VCaP (cell line): ENCODE measurements at regions not wholly inside any gene's neighbourhood (a gene's known extent, or its start where the extent isn't known, plus 50 kb on each side); places are given as distances from the start of the nearest gene placed in this dataset.

Experiments
- H3K27ac ChIP-seq: fragments of 450-650 bp; 2 replicates; pipeline ENCODE4 v1.5.1; 2017
- TF ChIP-seq, protein P1 (sequence below): fragments of 450-650 bp; conservative IDR thresholded peaks from 2 replicates; pipeline ENCODE4 v1.5.1; 2017; ENCODE audit warnings: mild to moderate bottlenecking, moderate library complexity

DNA sequence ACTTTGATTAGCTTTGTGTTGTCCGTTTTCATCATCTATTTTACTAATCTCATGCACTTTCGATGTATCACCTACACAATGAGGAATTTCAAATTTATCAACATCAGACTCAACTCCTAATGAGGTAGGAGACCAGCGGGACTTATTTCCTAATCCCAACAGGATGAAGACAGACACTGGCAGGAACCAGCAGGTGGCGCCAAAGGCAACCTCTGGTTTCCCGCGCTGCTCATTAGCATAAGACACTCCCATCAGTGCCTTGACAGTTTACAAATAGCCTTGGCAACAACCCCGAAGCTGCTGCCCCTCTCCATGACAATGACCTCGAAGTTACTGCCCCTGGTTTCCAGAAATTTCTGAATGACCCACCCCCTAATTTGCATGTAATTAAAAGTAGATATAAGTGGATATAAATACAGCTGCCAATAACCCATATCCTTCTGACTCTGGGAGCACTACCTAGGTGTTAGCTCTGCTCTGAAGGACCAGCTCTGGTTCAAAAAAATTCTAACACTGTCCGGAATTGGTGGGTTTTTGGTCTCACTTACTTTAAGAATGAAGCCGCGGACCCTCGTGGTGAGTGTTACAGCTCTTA is 974.8 kb downstream of the ADGRL2 start:
- H3K27ac ChIP-seq = no peak overlapping the region
- TF ChIP-seq, protein P1, sequence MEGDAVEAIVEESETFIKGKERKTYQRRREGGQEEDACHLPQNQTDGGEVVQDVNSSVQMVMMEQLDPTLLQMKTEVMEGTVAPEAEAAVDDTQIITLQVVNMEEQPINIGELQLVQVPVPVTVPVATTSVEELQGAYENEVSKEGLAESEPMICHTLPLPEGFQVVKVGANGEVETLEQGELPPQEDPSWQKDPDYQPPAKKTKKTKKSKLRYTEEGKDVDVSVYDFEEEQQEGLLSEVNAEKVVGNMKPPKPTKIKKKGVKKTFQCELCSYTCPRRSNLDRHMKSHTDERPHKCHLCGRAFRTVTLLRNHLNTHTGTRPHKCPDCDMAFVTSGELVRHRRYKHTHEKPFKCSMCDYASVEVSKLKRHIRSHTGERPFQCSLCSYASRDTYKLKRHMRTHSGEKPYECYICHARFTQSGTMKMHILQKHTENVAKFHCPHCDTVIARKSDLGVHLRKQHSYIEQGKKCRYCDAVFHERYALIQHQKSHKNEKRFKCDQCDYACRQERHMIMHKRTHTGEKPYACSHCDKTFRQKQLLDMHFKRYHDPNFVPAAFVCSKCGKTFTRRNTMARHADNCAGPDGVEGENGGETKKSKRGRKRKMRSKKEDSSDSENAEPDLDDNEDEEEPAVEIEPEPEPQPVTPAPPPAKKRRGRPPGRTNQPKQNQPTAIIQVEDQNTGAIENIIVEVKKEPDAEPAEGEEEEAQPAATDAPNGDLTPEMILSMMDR = peak; percentile 87

DNA sequence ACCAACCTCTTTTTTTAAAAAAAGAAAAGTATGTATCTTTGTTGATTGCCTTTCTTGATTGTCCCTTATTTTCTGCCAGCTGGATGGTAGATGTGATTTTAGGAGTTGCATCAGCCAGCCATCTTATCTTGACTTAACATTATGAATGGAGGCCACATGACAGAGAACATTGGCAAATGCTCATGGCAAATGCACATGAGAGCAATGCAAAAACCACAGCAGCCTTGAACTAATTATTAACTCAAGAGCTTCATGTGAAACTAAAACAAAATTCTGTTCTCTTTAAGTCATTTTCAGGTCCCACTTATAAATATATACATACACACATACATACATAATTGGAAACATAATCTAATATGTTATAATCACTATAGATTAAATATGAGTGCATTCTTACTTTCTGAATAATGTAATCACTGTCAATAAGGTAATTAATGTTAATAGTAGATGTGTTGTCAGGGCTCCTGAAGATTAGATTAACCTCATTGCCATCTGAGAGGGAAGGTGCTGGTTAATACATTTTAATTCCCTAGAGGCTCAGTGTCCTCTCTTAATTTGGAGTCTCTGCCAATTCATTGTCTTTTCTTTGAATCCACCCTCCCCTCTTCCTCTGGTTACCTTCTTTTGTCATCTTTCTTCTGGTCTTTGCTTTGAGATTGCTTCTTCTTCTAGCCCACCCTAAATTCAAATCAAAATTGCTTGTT is 962.2 kb downstream of the ADGRL2 start:
- TF ChIP-seq, protein P1 = no peak
- no peak overlapping the region for H3K27ac ChIP-seq

DNA sequence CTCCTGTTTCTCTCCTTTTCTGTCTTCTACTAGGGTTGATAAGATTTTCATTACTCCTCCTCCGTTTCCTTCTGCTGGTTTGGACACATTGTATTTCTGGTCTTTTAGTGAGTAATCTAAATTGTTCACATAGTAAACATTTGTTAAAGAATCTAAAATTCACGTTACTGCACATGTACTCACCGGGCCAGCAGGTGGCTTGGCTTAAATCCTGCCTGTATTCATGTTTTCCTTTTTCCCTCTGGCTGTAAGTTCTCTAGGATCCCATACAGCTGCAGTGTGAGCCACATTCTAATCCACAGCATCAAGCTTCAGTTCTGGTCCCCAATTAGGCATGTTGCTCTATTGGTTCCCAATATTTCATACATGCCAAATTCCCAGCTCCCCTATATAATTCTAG is 958.3 kb downstream of the ADGRL2 start:
- TF ChIP-seq, protein P1 = peak; percentile 70
- H3K27ac ChIP-seq = no peak overlapping the region

DNA sequence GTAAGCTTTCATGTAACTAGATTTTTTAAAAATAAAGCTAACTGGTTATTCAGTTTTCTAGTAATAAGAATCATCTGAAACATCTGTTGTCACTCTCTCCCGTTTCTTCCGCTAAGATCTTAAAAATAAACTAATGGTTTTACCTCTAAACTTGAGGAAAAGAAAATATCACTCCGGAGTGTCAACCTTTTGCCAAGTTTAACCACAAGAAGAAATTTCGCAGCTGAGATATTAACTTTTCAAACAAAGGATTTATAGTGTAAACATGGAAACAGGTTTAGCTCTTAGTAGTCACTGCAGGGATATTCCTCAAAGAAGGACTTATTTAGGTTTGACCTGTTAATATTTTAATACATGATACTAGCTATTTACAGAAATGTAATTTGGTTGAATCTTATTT is 954.9 kb downstream of the ADGRL2 start:
- TF ChIP-seq, protein P1 = no peak

DNA sequence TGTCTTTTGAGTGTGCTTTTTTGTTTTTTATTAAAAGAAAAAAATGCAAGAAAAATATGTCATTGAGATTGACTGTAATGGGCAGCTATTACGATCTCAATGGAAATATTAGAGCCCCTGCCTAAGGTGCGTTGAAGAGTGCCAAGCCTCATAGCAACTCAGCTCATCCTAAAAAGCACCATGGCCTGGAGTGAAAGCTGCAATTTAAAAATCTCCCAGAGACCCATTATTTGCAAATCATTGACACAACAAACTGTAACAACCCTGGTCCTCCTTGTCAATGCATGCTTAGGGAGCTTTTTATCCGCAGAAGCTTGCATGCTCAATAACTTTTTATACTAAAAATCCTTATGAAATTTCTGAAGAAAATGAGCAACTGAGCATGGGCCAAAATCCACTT is 954.5 kb downstream of the ADGRL2 start:
- TF ChIP-seq, protein P1 = no peak
- no peak overlapping the region for H3K27ac ChIP-seq

More for the DNA sequence above, 954.9 kb downstream of the ADGRL2 start:
- no peak overlapping the region for H3K27ac ChIP-seq

DNA sequence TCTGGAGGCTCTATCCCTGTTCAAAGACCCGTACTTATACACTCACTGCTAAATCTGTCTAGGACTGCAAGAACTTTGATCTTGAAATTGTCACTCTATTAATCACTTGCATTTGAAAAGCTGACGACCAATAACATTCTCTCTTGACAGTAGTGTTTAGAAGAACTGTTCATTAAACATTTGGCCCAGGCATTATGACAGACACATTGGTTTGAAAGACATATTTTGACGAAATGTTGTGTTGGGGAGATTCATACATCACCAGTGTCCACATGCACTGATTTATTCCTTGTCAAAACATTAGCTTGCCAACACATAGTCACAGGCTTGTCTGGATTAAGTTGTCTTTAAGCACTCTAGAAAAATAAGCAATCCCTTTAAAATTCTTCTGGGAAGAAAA is 951.3 kb downstream of the ADGRL2 start:
- no peak overlapping the region for H3K27ac ChIP-seq
- TF ChIP-seq, protein P1 = no peak

DNA sequence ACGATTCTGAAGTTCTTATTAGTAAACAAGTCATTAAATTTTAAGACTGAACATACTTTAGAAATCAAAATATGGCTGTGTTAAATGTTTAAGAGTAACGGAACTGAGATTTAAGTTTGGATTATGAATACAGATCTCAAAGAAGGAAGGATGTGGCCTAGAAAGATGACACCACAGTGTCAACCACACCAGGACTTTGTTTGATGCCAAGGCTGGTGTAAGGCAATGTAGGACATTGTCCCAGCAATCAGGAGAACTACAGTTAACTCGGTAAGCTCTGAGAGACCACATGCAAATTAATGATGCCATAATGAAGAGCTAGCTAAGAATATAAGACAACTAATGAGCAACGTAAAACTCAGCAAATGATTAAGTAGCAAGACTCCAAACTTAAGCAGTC is 932.9 kb downstream of the ADGRL2 start:
- TF ChIP-seq, protein P1 = no peak

More for the DNA sequence above, 932.9 kb downstream of the ADGRL2 start:
- H3K27ac ChIP-seq = no peak overlapping the region
